Ovary (tissue), 7 donors: ENCODE measurements at regions not wholly inside any gene's neighbourhood (a gene's known extent, or its start where the extent isn't known, plus 50 kb on each side); places are given as distances from the start of the nearest gene placed in this dataset.

Experiments
- DNase-seq, 5 donors: peaks; one replicate each; pipeline ENCODE4 v3.0.0-alpha.2; 2019 to 2020
- H3K27ac ChIP-seq, 2 donors: fragments of 200-600 bp; one replicate each; pipeline versions ENCODE4 v1.5.1 to v1.8.0; 2019 to 2022
- H3K27me3 ChIP-seq: fragments of 200-600 bp; one replicate; pipeline ENCODE4 v1.8.0; 2022
- H3K36me3 ChIP-seq: fragments of 200-600 bp; sonication (generic); one replicate; pipeline ENCODE4 v1.5.1; 2019
- H3K4me1 ChIP-seq: one replicate; pipeline ENCODE4 v1.8.1; 2013; ENCODE audit warnings: mild to moderate bottlenecking, moderate library complexity; ENCODE audit not compliant: insufficient read depth
- H3K4me3 ChIP-seq: fragments of 200-600 bp; sonication (generic); one replicate; pipeline ENCODE4 v1.5.1; 2017
- H3K9me3 ChIP-seq, 2 donors: fragments of 200-600 bp in 1 of 2; sonication (generic) in 1 of 2; one replicate each; pipeline versions ENCODE4 v1.5.1 to v1.8.1; 2013 to 2019; ENCODE audit warnings: mild to moderate bottlenecking in 1 of 2, moderate library complexity in 1 of 2
- EP300 ChIP-seq: sonication (generic); formaldehyde crosslinking; IDR thresholded peaks from one replicate; pipeline ENCODE4 v1.6.1; 2017; ENCODE audit warnings: antibody characterized with exemption
- POLR2A ChIP-seq: fragments of 450-650 bp; IDR thresholded peaks from one replicate; pipeline ENCODE4 v1.6.1; 2017; ENCODE audit warnings: antibody characterized with exemption, mild to moderate bottlenecking, moderate library complexity
- WGBS, 3 donors: extraction: QIAGEN DNeasy Blood & Tissue Kit in 1 of 3; methylation state at CpG; one replicate each; pipeline versions ENCODE4 v1.1.5 to v1.1.7; 2013 to 2017; 5-methylcytosine and 5-hydroxymethylcytosine counted together
- intact Hi-C, 4 donors: fragments of 100-400 bp; cut with DNase I; formaldehyde crosslinking; loops; one replicate each; pipeline versions ENCODE4 v1.11.0 to v1.15.1; 2022 to 2023
- TF ChIP-seq, protein P1 (sequence below), 3 donors: fragments of 450-650 bp in 2 of 3; fragments of 200-600 bp in 1 of 3; IDR thresholded peaks; one replicate each; pipeline versions ENCODE4 v1.5.1 to v1.8.0; 2016 to 2022; ENCODE audit warnings: antibody characterized with exemption in 3 of 3, mild to moderate bottlenecking in 1 of 3
- donor health status: DM: no; HTN: no; CAD: no; lungs with moderate emphysema.
- donor health status: DM: no; HTN: no; CAD: no.
- donor health status: Bipolar disorder and iron deficiency.
- donor health status: DM: no; HTN: no; CAD: no.
- donor health status: DM: yes; HTN: yes; CAD: no.

DNA sequence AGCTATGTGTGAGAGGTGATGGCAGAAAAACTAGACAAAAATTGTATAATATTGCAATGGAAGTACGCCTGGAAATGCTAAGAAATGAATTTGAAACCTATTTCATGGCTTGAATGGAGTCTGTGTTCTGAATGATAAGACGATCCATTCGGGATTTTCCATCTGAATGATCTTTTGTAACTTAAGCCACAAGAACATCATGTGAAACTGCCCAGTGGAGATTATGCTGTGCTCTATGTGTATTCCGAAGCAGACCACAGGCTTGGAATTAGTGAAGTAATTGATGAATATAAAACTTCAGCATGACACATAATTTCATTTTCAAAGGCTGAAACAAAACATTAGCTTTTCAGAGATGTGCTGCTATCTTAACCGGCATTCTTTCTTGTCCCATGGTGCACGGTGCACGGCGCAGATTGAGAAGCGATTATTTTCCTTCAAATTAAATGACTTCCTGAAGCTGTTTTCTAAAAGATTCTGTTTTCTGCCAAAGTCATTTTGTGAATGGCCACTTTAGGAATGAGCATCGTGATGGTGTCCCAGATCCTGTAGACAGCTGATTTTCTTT lies 652.9 kb downstream of the PLA2G4A start:
- H3K36me3 ChIP-seq = no peaks in the 10 kb centered on the region
- H3K4me3 ChIP-seq = no peak overlapping the region
- WGBS, 3 donors = 80 to 83% (median 82%) methylated on average over 10 of the region's 10 CpGs
- no peaks in the 10 kb centered on the region for H3K27me3 ChIP-seq
- no peak for DNase-seq
- no peaks in the 10 kb centered on the region for H3K9me3 ChIP-seq
- H3K4me1 ChIP-seq = no peaks in the 10 kb centered on the region
- no peak overlapping the region for H3K27ac ChIP-seq
- TF ChIP-seq POLR2A (no peak), EP300 (no peak)
- TF ChIP-seq, protein P1, sequence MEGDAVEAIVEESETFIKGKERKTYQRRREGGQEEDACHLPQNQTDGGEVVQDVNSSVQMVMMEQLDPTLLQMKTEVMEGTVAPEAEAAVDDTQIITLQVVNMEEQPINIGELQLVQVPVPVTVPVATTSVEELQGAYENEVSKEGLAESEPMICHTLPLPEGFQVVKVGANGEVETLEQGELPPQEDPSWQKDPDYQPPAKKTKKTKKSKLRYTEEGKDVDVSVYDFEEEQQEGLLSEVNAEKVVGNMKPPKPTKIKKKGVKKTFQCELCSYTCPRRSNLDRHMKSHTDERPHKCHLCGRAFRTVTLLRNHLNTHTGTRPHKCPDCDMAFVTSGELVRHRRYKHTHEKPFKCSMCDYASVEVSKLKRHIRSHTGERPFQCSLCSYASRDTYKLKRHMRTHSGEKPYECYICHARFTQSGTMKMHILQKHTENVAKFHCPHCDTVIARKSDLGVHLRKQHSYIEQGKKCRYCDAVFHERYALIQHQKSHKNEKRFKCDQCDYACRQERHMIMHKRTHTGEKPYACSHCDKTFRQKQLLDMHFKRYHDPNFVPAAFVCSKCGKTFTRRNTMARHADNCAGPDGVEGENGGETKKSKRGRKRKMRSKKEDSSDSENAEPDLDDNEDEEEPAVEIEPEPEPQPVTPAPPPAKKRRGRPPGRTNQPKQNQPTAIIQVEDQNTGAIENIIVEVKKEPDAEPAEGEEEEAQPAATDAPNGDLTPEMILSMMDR (IDR thresholded peaks at IDR 0.05) = no peak
- intact Hi-C loops = no loop called here

- WGBS, 3 donors = 86 to 91% (median 87%) methylated on average over 3 of the region's 3 CpGs
- TF ChIP-seq EP300 (no peak), POLR2A (no peak)
- TF ChIP-seq, protein P1 (IDR thresholded peaks at IDR 0.05) = no peak
- DNase-seq = no peak
- H3K27ac ChIP-seq = no peak overlapping the region
- no peak overlapping the region for H3K4me3 ChIP-seq
- H3K4me1 ChIP-seq = no peaks in the 10 kb centered on the region
- H3K36me3 ChIP-seq = no peaks in the 10 kb centered on the region
- intact Hi-C loops = no loop called here
- no peaks in the 10 kb centered on the region for H3K27me3 ChIP-seq
- H3K9me3 ChIP-seq = no peaks in the 10 kb centered on the region
Observed at GRCh38 chr1:187490266-187490665, 661.5 kb downstream of the PLA2G4A start.

GRCh38 chr1:187491082-187491720 lies 662.5 kb downstream of the PLA2G4A start:
- TF ChIP-seq, protein P1 (IDR thresholded peaks at IDR 0.05) = no peak
- TF ChIP-seq POLR2A = no peak
- TF ChIP-seq EP300 = no peak
- no peaks in the 10 kb centered on the region for H3K36me3 ChIP-seq
- no peak overlapping the region for H3K27ac ChIP-seq
- intact Hi-C loops = no loop called here
- WGBS, 3 donors = 53 to 62% (median 61%) methylated on average over 5 of the region's 5 CpGs
- no peaks in the 10 kb centered on the region for H3K4me1 ChIP-seq
- no peaks in the 10 kb centered on the region for H3K9me3 ChIP-seq
- no peak overlapping the region for H3K4me3 ChIP-seq
- H3K27me3 ChIP-seq = no peaks in the 10 kb centered on the region
- no peak for DNase-seq

- no peak for DNase-seq
- intact Hi-C loops = no loop called here
- Histone ChIP-seq H3K4me3 (no peak overlapping the region), H3K4me1 (no peaks in the 10 kb centered on the region), H3K36me3 (no peaks in the 10 kb centered on the region), H3K9me3 (no peaks in the 10 kb centered on the region), H3K27me3 (no peaks in the 10 kb centered on the region), H3K27ac (no peak overlapping the region)
- no peak for TF ChIP-seq EP300
- WGBS, 3 donors = 30 to 47% (median 37%) methylated on average over 1 of the region's 1 CpG
Observed at GRCh38 chr1:187498028-187498427, 669.3 kb downstream of the PLA2G4A start.

GRCh38 chr1:187504779-187505178 lies 676.0 kb downstream of the PLA2G4A start:
- intact Hi-C loops = no loop called here
- Histone ChIP-seq H3K36me3 (no peaks in the 10 kb centered on the region), H3K27me3 (no peaks in the 10 kb centered on the region), H3K9me3 (no peaks in the 10 kb centered on the region), H3K4me3 (no peak overlapping the region), H3K4me1 (no peaks in the 10 kb centered on the region), H3K27ac (no peak overlapping the region)
- no peak for DNase-seq
- no peak for TF ChIP-seq POLR2A
- TF ChIP-seq, protein P1 (IDR thresholded peaks at IDR 0.05) = no peak
- TF ChIP-seq EP300 = no peak
